NCI-H146 (cell line): ENCODE measurements at regions not wholly inside any gene's neighbourhood (a gene's known extent, or its start where the extent isn't known, plus 50 kb on each side); places are given as distances from the start of the nearest gene placed in this dataset.

ENCODE experiments used
- DNase-seq: peaks from one replicate; lab custom pipeline; 2025; lab: John Stamatoyannopoulos, UW

DNA sequence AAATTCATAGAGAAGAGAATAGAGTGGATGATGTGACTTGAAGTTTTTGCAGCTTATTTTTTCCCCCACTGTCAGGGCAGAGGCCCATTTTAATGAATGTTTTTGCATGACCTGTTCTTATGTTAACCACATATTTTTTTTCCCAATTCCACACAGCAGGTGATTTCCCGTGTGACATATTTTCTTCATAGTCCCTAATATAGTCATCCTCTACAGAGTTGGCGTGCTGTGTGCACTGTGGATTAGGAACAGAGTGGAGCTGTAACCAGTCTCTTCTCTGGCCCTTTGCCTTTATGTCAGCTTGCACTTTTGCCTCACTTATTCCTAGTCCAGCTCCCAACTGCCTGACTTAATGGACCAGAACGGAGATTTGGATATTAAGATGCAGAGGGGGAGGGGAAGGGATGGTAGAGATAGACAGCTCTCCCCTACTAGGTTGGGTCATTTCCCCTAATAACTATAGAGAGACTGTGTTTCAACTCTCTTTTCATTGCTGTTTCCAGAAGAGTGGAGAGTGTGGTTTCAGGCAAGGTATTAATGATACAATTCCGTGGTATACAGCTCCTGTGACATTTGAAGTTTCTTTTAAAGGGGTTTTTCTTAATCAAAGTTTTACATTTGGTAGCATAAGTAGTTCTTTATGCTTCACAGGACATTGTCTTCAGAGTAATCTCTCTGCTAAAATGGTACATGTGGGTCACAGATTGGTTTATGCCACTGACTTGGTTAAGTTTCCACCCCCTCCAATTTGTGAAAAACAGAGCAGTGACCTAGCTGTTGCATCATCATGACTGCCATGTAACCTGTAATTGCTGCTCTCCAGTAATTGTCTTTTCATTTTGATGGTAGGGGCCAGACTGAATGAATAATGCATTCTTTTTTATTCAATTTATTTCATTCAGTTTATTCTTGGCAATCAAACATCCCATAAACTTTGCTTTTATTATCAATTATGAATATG lies 161.3 kb downstream of the HAUS1 start:
- DNase-seq = no peak

DNA sequence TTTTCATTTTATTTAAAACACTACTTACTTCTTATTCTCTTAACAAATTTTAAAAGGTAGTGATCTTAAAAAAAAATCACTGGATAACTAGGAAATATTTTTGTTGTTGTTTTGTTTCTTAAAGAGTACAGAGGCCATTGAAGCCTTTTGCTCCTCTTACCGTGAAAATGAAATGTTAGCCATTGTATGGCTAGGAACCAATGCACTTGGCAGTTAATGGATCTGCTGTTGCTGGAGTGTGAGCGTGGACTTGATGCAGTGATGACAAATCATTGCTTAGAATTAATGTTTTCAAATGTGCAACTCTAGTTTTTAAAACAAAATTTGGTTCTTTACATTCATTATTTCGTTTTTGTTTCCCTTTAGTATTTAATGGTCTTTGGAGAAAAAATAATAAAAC lies 162.3 kb downstream of the HAUS1 start:
- DNase-seq = no peak

DNA sequence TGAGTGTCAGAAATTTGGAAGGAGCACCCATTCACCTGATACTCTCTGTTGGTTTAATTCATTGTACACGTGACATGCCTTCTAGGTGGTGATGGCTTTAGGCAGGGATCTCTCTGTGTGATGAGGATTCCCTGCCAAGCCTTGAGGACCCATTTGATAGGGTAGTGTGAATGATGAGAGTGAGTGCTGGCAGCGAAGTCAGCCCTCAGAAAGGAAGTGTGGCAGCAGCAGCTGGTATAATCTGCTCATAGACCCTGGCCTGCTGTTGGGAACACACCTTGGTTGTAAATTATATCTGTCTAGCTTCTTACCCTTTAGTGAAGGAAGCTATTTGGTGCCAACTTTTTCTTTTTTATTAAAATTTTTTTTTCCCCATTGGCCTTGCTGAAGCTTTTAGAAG lies 164.5 kb downstream of the HAUS1 start:
- DNase-seq = no peak

DNA sequence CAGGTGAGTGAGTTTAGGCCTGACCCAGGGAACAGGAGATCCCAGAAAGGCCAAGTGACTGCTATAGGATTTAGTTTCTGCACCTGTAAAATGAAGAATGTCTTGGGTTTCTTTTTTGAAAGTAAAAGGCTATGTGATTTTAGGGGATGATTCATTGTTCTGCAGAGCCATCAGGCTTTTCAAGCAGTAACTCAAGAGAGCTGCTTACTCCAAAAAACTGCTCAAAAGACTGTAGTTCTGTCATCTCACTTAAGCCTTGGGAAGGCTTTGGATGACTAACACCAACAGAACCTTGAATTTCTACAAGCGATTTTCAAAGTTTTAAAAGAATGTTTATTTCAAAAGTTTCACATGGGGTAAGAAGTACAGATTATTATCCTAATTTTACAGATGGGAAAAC lies 165.1 kb downstream of the HAUS1 start:
- no peak for DNase-seq

DNA sequence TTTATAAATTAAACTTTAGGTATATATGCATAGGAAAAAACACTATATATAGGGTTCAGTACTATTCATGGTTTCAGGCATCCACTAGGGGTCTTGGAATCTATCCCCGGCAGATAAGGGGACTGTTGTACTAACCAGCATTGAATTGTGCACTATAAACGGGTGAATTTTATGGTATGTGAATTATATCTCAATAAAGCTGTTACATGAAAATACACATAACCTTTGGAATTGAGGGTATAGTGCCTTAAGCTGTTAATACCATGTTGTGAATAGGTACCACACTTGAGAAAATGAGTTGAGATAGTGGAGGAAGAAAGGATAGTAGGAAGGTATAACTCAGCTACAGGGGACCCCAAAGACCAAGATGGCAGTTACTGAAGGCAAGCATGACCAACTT lies 167.3 kb downstream of the HAUS1 start:
- no peak for DNase-seq

DNA sequence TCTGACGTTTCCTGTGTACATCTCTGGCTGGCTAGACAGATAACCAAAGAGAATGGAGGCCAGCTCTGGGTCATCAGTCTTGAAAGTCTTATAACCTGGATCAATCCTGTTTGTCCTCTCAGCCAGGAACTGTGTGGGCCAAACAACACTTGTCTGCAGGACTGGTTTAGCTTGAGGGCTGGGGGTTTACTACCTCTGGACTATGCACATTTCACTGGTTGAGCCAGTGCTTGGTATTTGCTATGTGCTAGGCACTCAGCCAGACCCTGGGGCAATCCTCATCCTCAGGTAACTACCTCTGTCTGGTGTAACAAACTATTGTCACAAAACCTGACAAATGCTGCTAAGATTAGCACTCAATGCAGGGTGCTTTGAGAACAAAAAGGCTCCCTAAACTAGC lies 169.7 kb downstream of the HAUS1 start:
- DNase-seq = no peak

DNA sequence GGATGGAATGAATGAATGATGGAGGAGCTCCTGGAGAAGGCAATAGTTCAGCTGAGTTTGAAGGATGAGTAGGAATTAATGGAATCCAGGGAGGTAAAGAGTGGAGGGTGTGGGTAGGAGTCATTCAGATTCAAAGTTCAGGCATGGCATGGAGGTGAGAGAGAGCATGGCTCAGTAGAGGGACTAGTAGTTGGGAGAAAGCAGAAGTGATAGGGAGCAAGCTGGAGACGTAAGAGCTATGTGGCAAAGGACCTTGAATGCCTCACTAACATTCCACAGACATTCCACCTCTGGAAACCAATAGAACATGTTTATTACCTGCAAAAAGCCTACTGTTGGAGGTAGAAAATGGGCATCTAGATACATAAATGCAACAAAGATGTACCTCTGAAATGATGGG lies 170.1 kb downstream of the HAUS1 start:
- no peak for DNase-seq

DNA sequence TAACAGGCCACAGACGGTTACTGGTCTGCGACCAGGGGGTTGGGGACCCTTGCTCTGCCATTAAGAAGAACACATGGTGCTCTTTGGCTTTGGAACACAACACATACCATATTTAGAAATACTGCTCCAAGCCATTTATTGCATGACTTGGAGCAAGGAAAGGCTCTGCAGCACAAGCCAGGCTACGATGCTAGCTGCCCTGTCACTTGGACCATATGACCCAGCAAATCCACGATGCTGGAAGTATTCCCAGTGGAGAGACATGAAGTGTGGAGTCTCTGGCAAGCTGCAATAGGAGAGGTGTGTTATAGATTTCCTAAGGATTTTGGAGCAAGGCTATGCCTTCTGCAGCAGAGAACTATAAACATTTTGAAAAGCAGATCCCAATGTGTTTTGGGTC lies 171.2 kb downstream of the HAUS1 start:
- DNase-seq = peak; percentile 67

DNA sequence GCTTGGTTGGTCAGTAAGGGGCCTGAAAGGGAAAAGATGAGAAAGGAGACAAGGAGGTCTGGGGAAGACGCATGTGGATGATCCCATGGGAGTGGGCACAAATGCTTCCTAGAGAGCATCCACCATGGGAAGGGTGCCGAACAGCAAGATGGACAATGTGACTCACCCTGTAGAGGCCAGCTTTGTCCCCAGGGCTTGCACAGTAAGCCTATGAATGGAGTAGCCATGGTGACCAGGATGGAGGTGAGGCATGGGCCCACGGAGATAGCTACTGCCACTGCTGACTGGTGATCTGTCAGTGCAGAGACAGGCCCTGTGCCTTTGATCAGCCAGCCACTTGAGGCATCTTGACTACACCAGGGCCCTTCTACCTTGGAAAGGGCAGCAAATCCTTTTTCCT lies 172.6 kb downstream of the HAUS1 start:
- peak; percentile 16 for DNase-seq

DNA sequence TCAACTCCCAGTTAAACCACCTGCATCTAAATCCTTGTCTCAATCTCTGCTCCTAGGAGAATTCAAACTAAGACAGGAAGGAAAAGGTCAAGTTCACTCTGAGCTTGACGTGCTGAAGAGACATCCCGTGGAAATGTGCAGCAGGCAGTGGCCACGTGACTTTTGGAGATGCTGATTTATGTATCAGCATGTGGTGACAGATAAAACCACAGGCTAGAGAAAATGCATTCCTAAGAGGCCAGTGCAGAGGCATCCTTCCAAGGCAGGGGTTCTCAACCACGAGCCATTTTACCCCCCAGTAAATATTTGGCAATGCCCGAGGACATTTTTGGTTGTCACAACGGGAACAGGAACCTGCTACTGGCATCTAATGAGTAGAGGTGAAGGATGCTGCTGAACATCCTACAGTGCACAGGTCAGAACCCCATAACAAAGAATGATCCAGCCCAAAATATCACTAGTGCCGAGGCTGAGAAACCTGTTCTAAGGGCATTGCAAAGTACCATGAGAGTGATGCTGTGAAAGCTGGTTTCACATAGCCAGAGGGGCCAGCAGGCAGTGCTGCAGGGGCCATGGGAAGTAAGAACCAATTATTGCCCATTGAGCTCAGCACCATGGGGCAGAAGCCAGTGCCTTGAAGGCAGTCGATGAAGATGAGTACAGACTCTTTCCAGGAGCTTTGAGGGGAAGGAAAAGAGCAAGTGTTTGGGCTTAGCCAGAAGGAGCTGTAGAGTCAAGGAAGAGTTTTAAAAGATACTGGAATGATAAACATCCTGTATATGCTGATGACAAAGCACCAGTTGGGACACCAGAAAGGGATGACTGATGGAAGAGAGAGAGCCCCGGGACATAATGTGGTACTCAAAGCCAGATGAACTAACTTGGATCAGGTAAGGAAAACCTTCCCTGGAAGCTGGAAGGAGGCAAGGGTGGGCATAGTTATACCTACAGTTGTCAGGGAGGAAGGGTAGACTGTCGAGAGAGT lies 174.6 kb downstream of the HAUS1 start:
- DNase-seq = no peak

DNA sequence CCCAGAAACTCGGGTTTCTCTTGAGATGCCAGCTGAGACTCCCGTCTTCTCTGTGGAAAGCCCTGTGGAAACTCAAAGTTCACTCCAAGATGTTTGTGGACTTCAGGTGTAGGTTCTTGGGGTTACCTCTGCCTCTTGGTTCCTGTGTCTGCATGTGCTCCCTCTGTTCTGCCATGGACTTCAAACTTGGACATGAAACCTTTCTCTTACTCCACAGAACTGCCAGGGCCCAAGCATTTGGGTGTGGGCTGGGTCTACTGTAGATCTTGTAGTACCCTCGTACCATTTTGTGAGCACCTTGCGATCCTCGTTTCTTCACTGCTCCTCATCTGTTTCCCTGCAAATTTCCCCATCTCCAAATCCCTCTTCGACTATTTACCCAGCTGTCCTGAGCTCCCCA lies 175.5 kb downstream of the HAUS1 start:
- DNase-seq = no peak

DNA sequence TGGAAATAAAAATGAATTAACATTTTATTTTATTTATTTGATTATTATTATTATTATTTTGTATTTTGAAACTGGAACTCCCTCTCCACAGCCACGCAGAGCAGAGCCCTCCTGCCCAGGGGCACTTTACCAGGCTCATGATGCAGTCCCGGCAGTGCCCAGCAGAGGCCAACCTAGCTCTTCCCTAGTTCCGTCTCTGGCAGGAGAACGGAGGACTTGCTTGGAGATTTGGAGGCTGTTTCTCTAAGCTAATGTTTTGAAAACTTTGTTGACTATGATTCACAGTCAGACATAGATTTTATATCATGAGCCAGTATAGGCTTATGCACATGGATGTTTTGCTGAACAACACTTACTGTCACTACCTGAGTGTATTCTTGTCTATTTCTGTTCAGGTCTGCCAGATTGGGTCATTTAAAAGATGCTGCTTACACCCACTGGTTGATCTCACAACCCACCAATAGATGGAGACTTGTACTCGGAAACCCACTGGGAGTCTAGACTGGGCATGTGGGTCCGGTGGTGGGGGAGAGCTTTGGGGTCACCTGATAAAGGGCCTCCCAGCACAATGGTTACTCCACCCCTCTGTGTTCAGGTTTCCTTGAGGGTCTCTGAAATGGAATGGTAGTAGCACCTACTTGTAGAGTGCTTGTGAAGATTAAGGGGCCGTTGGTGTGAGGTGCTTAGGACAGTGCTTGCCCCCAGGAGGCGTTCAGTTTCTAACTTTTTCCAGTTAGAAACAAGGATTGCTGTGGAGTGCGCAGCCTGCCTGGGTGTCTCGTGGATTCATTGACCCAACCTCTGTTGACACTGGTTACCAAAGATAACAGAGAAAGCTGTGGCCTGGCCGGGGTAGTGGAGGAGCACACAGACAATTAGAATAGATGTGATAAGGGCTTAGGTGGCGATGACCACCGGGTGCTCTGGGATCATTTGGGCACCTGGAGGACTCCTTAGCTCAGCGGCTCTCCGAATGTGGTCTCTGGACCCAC lies 177.3 kb downstream of the HAUS1 start:
- peak; percentile 79 for DNase-seq

DNA sequence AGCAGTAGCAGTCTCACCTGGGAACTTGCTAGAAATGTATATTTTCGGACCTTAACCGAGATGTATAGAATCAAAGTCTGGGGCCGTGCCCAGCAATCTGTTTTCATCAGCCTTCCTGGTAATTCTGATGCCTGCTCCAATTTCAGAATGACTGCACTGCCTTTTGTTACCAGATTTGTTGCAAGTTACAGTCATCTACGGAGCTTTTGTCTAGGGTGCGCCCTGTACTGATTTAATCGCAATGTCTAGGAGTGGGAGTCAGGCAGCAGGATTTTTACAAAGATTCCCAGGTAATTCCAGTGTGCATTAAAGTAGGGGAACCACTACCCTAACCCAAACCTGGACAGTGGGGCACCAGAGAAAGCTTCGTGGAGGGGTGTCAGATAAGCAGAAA lies 178.0 kb downstream of the HAUS1 start:
- DNase-seq = no peak

DNA sequence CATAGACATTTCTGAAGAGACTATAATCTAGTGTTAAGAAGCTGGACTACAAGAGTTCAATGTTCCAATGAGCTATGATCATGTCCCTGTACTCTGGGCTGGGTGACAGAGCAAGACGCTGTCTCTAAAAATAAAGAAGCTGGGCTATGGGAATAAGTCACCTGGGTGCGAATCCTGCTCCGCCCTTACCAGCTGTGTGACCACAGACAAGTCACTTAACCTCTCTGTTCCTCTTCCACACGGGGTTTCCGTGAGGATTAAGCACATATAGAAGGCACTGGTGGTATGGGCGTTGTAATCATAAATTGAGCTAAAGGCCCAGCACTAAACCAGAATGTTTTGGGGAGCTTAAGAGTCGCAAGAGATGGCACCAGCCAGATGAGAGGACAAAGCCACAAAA lies 178.5 kb downstream of the HAUS1 start:
- no peak for DNase-seq

DNA sequence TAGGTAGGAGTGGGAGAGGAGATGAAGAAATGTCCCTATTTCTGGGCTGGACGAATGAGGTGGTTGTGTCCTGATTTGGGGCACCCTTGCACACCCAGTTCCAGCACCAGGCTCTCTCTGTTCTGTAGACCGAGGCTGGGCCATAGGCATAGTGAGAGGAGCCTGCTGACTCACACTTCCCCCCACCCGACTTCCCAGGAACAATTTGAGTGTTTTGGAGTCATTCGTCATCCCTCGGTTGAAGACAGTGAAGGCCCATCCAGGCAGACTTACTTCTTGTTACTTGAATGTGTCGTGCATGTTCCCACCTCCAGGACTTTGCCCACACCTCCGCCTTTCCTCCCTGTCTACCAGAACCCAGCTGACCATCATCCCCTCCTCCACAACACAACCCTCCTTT lies 179.1 kb downstream of the HAUS1 start:
- DNase-seq = no peak

DNA sequence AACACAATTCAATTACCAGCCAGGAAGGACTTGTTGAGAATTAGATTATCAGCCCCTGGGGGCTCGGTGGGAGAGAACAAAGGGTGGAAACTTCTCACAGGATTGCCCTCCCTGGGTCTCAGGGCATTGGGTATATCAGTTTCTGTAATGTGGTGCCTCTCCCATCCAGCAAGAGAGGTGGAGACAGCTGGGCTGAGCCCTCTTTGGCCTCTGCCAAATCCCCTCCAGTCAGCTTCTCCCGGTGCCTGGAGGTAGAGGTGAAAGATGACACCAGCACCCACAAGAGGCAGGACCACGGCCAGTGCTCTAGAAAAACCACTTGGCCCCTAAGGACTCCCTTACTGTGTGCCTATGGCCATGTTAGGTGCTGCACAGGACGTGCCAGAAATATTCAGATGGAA lies 179.7 kb downstream of the HAUS1 start:
- DNase-seq = peak; percentile 26

DNA sequence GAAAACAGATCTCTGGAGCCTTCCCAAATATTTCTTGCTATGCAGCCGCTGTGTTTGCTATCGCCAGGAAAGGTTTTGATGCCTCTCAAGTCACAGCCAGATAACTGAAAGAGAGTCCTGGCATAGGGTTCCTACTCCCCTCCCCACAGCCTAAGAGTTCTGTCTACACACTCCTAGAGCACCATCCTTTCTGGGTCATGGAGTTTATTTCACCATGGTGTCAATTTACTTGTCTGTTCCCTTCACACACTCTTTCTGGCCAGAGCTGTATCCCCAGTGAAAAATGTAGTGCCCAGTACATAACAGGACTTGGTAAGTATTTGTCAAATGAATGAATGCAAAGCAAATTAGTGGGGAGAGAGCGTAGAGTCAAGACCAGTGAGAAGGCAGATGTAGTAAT lies 185.3 kb downstream of the HAUS1 start:
- DNase-seq = no peak

DNA sequence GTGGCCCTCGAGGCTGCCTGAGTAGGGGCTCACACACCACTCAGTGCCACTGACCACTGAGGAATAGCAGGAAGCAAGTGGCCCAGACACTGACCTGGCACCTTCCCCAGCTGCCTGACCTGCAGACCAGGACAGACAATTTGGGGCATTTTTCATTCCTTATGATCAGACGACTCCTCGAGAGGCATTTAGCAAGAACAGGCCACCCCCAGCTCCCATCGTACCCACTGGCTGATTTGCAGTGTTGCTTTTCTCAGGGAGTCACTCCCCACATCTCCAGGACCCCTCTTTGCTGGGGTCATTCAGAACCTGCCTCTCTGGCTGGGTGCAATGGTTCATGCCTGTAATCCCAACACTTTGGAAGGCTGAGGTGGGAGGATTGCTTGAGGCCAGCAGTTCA lies 185.7 kb downstream of the HAUS1 start:
- no peak for DNase-seq

DNA sequence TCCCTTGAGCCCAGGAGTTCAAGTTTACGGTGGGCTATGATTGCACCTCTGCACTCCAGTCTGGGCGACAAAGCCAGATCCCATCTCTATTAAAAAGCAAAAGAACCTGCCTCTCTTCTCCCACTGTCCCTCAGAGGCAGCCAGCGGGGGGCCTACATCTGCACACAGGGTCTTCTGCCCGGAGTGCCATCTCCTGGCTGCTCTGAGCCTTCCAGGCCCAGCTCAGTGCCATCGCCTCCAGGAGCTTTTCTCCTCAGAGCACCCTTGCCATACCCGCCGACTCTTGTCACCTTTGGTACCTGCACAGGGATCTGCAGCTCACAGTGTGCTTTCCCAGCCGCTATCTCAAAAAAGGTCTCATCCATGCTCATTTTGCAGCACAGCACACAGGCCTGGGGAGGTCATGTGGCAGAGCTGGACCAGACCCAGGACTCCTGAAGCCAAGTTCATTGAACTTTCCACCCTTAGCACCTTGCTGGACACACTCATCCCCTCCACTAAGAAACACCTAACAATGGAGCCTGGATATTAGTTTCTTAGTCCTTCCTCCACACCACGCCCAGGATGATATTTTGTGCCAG lies 186.3 kb downstream of the HAUS1 start:
- DNase-seq = no peak

DNA sequence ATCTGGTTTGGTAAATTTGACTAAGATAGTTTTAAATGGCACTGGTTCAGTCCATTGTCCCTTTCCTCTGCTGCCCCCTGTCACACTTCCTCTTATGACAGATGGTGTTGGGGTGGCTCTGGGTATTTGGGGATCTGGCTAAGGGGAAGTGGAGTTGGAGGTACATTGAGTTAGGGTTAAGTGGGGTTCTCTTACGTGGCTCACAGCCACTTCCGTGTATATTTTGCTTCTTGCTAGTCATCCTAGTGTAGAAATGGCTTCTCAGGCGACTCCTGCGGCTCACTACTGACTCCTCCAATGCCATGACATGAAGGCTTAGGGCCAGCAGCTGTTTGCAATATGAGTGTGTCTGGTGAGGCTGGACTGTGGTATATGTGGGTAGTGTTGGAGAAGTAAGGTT lies 187.0 kb downstream of the HAUS1 start:
- no peak for DNase-seq

DNA sequence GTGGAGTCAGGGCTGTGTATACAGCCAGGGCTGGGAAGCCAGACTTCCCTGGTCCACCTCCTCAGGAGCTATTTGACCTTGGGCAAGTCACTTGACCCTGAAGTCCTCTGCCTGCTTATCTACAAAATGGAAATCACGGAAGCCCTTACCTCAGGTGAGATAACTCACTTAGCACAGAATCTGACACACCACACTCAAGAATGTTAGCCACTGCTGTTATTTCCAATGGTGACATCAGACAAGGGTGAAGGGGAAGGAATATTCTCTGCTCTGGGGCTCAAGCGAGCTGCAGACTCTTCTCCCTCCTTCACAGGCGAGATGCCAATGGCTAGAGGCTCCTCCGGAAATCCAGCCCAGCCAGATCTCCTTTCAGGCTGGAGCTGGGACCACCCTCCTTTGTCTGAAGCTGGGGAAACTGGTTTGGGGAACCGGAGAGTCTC lies 189.6 kb downstream of the HAUS1 start:
- no peak for DNase-seq
